Activated naive CD8-positive, alpha-beta T cell (primary cell): ENCODE measurements at regions not wholly inside any gene's neighbourhood (a gene's known extent, or its start where the extent isn't known, plus 50 kb on each side); places are given as distances from the start of the nearest gene placed in this dataset.
"Not testable (repeated sequence)": the region's sequence is repeated elsewhere in the genome, so short reads cannot be mapped to it uniquely, and the experiment has no call there.

ENCODE experiments used
- H3K27ac Mint-ChIP-seq: one replicate; pipeline ENCODE4 v1.8.0; 2021; ENCODE audit warnings: mixed read lengths
- H3K27me3 Mint-ChIP-seq: one replicate; pipeline ENCODE4 v1.8.0; 2021; ENCODE audit warnings: mixed read lengths
- H3K36me3 Mint-ChIP-seq: one replicate; pipeline ENCODE4 v1.8.0; 2021; ENCODE audit warnings: mixed read lengths
- H3K4me1 Mint-ChIP-seq: one replicate; pipeline ENCODE4 v1.8.0; 2021; ENCODE audit warnings: low read depth, mixed read lengths
- H3K4me3 Mint-ChIP-seq: one replicate; pipeline ENCODE4 v1.8.0; 2021; ENCODE audit warnings: mild to moderate bottlenecking, mixed read lengths
- H3K9me3 Mint-ChIP-seq: one replicate; pipeline ENCODE4 v1.8.0; 2021; ENCODE audit warnings: low read depth, mixed read lengths

GRCh38 chr5:17989036-17989435 lies 354.8 kb downstream of the TAF11L14 start:
- no peak overlapping the region for H3K4me3 Mint-ChIP-seq
- H3K36me3 Mint-ChIP-seq = no peaks in the 10 kb centered on the region
- peaks cover 5% of the 10 kb centered on the region for H3K9me3 Mint-ChIP-seq
- H3K4me1 Mint-ChIP-seq = no peaks in the 10 kb centered on the region
- no peak overlapping the region for H3K27ac Mint-ChIP-seq
- no peaks in the 10 kb centered on the region for H3K27me3 Mint-ChIP-seq

GRCh38 chr5:17989567-17990563 lies 355.6 kb downstream of the TAF11L14 start:
- Mint-ChIP-seq H3K4me3 (no peak overlapping the region), H3K27me3 (no peaks in the 10 kb centered on the region), H3K9me3 (peaks cover 5% of the 10 kb centered on the region), H3K4me1 (no peaks in the 10 kb centered on the region), H3K36me3 (no peaks in the 10 kb centered on the region), H3K27ac (no peak overlapping the region)

GRCh38 chr5:17991775-17992174 lies 357.5 kb downstream of the TAF11L14 start:
- no peak overlapping the region for H3K4me3 Mint-ChIP-seq
- H3K9me3 Mint-ChIP-seq = peaks cover 5% of the 10 kb centered on the region
- H3K4me1 Mint-ChIP-seq = no peaks in the 10 kb centered on the region
- no peak overlapping the region for H3K27ac Mint-ChIP-seq
- H3K27me3 Mint-ChIP-seq = no peaks in the 10 kb centered on the region
- no peaks in the 10 kb centered on the region for H3K36me3 Mint-ChIP-seq

- Mint-ChIP-seq H3K9me3 (peaks cover 5% of the 10 kb centered on the region), H3K27me3 (no peaks in the 10 kb centered on the region), H3K36me3 (no peaks in the 10 kb centered on the region), H3K4me1 (no peaks in the 10 kb centered on the region), H3K27ac (no peak overlapping the region), H3K4me3 (no peak overlapping the region)
Measured at GRCh38 chr5:17992291-17992690, 358.0 kb downstream of the TAF11L14 start.

- no peaks in the 10 kb centered on the region for H3K27me3 Mint-ChIP-seq
- H3K4me3 Mint-ChIP-seq = no peak overlapping the region
- no peaks in the 10 kb centered on the region for H3K36me3 Mint-ChIP-seq
- no peak overlapping the region for H3K27ac Mint-ChIP-seq
- H3K4me1 Mint-ChIP-seq = no peaks in the 10 kb centered on the region
- H3K9me3 Mint-ChIP-seq = peaks cover 14% of the 10 kb centered on the region
Measured at GRCh38 chr5:17995997-17996396, 361.7 kb downstream of the TAF11L14 start.

- Mint-ChIP-seq H3K9me3 (peaks cover 10% of the 10 kb centered on the region), H3K4me3 (no peak overlapping the region), H3K4me1 (no peaks in the 10 kb centered on the region), H3K27me3 (no peaks in the 10 kb centered on the region), H3K36me3 (no peaks in the 10 kb centered on the region), H3K27ac (no peak overlapping the region)
Measured at GRCh38 chr5:17999858-18000257, 365.6 kb downstream of the TAF11L14 start.

GRCh38 chr5:18000744-18001143 lies 366.5 kb downstream of the TAF11L14 start:
- peaks cover 12% of the 10 kb centered on the region for H3K9me3 Mint-ChIP-seq
- no peak overlapping the region for H3K4me3 Mint-ChIP-seq
- H3K4me1 Mint-ChIP-seq = no peaks in the 10 kb centered on the region
- no peak overlapping the region for H3K27ac Mint-ChIP-seq
- no peaks in the 10 kb centered on the region for H3K36me3 Mint-ChIP-seq
- H3K27me3 Mint-ChIP-seq = no peaks in the 10 kb centered on the region

- no peaks in the 10 kb centered on the region for H3K4me1 Mint-ChIP-seq
- no peak overlapping the region for H3K4me3 Mint-ChIP-seq
- peaks cover 11% of the 10 kb centered on the region for H3K9me3 Mint-ChIP-seq
- no peaks in the 10 kb centered on the region for H3K27me3 Mint-ChIP-seq
- no peaks in the 10 kb centered on the region for H3K36me3 Mint-ChIP-seq
- no peak overlapping the region for H3K27ac Mint-ChIP-seq
Measured at GRCh38 chr5:18003312-18003711, 369.1 kb downstream of the TAF11L14 start.

GRCh38 chr5:18003784-18004183 lies 369.5 kb downstream of the TAF11L14 start:
- Mint-ChIP-seq H3K27ac (no peak overlapping the region), H3K27me3 (no peaks in the 10 kb centered on the region), H3K9me3 (peaks cover 11% of the 10 kb centered on the region), H3K4me3 (no peak overlapping the region), H3K4me1 (no peaks in the 10 kb centered on the region), H3K36me3 (no peaks in the 10 kb centered on the region)

GRCh38 chr5:18006235-18006634 lies 372.0 kb downstream of the TAF11L14 start:
- not testable (repeated sequence) for H3K27me3 Mint-ChIP-seq, H3K4me3 Mint-ChIP-seq, H3K9me3 Mint-ChIP-seq, H3K27ac Mint-ChIP-seq, H3K4me1 Mint-ChIP-seq, H3K36me3 Mint-ChIP-seq

- H3K4me3 Mint-ChIP-seq = no peak overlapping the region
- H3K27me3 Mint-ChIP-seq = no peaks in the 10 kb centered on the region
- peaks cover 17% of the 10 kb centered on the region for H3K9me3 Mint-ChIP-seq
- H3K27ac Mint-ChIP-seq = no peak overlapping the region
- H3K4me1 Mint-ChIP-seq = no peaks in the 10 kb centered on the region
- no peaks in the 10 kb centered on the region for H3K36me3 Mint-ChIP-seq
Measured at GRCh38 chr5:18008940-18009339, 374.7 kb downstream of the TAF11L14 start.

GRCh38 chr5:18010053-18010452 lies 375.8 kb downstream of the TAF11L14 start:
- Mint-ChIP-seq H3K9me3 (peaks cover 17% of the 10 kb centered on the region), H3K27ac (no peak overlapping the region), H3K27me3 (no peaks in the 10 kb centered on the region), H3K36me3 (no peaks in the 10 kb centered on the region), H3K4me3 (no peak overlapping the region), H3K4me1 (no peaks in the 10 kb centered on the region)

- Mint-ChIP-seq H3K4me1 (no peaks in the 10 kb centered on the region), H3K9me3 (peaks cover 20% of the 10 kb centered on the region), H3K36me3 (no peaks in the 10 kb centered on the region), H3K4me3 (no peak overlapping the region), H3K27ac (no peak overlapping the region), H3K27me3 (no peaks in the 10 kb centered on the region)
Measured at GRCh38 chr5:18018472-18018871, 384.2 kb downstream of the TAF11L14 start.

GRCh38 chr5:18023275-18023674 lies 389.0 kb downstream of the TAF11L14 start:
- no peaks in the 10 kb centered on the region for H3K36me3 Mint-ChIP-seq
- no peaks in the 10 kb centered on the region for H3K4me1 Mint-ChIP-seq
- peaks cover 23% of the 10 kb centered on the region for H3K9me3 Mint-ChIP-seq
- no peaks in the 10 kb centered on the region for H3K27me3 Mint-ChIP-seq
- no peak overlapping the region for H3K27ac Mint-ChIP-seq
- H3K4me3 Mint-ChIP-seq = no peak overlapping the region

- Mint-ChIP-seq H3K4me1 (no peaks in the 10 kb centered on the region), H3K36me3 (no peaks in the 10 kb centered on the region), H3K4me3 (no peak overlapping the region), H3K27me3 (no peaks in the 10 kb centered on the region), H3K9me3 (peaks cover 17% of the 10 kb centered on the region), H3K27ac (no peak overlapping the region)
Measured at GRCh38 chr5:18023986-18024385, 389.7 kb downstream of the TAF11L14 start.

GRCh38 chr5:18024542-18024941 lies 390.3 kb downstream of the TAF11L14 start:
- H3K27me3 Mint-ChIP-seq = no peaks in the 10 kb centered on the region
- H3K9me3 Mint-ChIP-seq = peaks cover 17% of the 10 kb centered on the region
- no peak overlapping the region for H3K4me3 Mint-ChIP-seq
- no peaks in the 10 kb centered on the region for H3K36me3 Mint-ChIP-seq
- H3K27ac Mint-ChIP-seq = no peak overlapping the region
- H3K4me1 Mint-ChIP-seq = no peaks in the 10 kb centered on the region
